ENCODE measurements at regions not wholly inside any gene's neighbourhood (a gene's known extent, or its start where the extent isn't known, plus 50 kb on each side); places are given as distances from the start of the nearest gene placed in this dataset.

- TF ChIP-seq EZH2 (IDR thresholded peaks at IDR 0.05; ENCODE audit: borderline replicate concordance, low read depth, low read length, poor library complexity, severe bottlenecking) (no peak), CTCF (conservative IDR thresholded peaks at IDR 0.05; ENCODE audit: low read depth, low read length) (no peak)
Measured at GRCh38 chr10:118118716-118119115, 72.0 kb upstream of the RAB11FIP2 start.

All from A673 (cell line).